ENCODE measurements at regions not wholly inside any gene's neighbourhood (a gene's known extent, or its start where the extent isn't known, plus 50 kb on each side); places are given as distances from the start of the nearest gene placed in this dataset.

DNA sequence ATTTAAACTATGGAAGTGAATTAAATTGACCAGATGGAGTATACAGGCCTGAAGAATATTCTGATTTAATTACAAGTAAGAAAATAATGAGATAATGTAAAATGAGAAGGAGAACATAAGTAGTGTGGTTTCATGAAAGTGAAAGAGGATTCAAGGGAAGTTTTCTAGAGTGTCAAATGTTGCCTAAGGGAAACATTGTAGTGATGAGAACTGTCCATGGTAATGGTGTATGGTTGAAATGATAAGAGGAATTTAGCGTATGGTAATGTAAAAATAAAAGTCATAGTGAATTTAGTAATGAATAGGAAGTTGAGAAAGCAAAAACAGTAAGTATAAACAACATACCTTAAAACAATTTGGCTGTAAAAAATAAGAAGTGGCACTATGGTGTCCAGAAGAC lies 1954.6 kb upstream of the FLRT2 start:
- Histone ChIP-seq H3K18ac (ENCODE audit: low read depth in 1 of 2, low read length in 2 of 2) (no peak overlapping the region), H3K9me3 (ENCODE audit: control insufficient read depth, low read length) (peaks cover 15% of the 10 kb centered on the region), H2BK12ac (ENCODE audit: low read length in 2 of 2) (no peak overlapping the region), H3K36me3 (ENCODE audit: control insufficient read depth in 1 of 2, insufficient read depth in 2 of 2, low read depth in 1 of 2, low read length in 2 of 2) (no peaks in the 10 kb centered on the region), H4K8ac (ENCODE audit: low read length) (no peak overlapping the region), H3K4ac (ENCODE audit: low read depth in 1 of 2, low read length in 2 of 2) (no peak overlapping the region), H2BK120ac (ENCODE audit: low read depth, low read length) (no peak overlapping the region), H3K4me2 (ENCODE audit: low read length, poor library complexity, severe bottlenecking) (no peak overlapping the region), H2BK15ac (ENCODE audit: low read depth, poor library complexity, severe bottlenecking) (no peak overlapping the region), H2AK5ac (ENCODE audit: low read length, severe bottlenecking) (no peak overlapping the region), H3K4me3 (ENCODE audit: insufficient read depth in 1 of 2, low read depth in 1 of 2, low read length in 2 of 2) (no peak overlapping the region), H2BK5ac (ENCODE audit: low read depth, low read length, poor library complexity, severe bottlenecking) (no peak overlapping the region), H3K4me1 (ENCODE audit: control insufficient read depth, insufficient read depth, low read depth, low read length) (no peaks in the 10 kb centered on the region), H3K14ac (ENCODE audit: low read length in 2 of 2) (no peak overlapping the region), H3K79me1 (replicated peaks; ENCODE audit: low read length, poor library complexity, severe bottlenecking) (no peaks in the 10 kb centered on the region), H3K9ac (ENCODE audit: low read length) (no peak overlapping the region), H2AFZ (ENCODE audit: low read depth, low read length) (no peak overlapping the region), H3K27me3 (ENCODE audit: control insufficient read depth in 1 of 2, insufficient read depth in 1 of 2, low read length in 2 of 2) (no peaks in the 10 kb centered on the region), H4K91ac (ENCODE audit: low read length) (no peak overlapping the region), H3K23ac (ENCODE audit: low read length in 2 of 2) (no peak overlapping the region), H3K27ac (ENCODE audit: low read length, poor library complexity, severe bottlenecking) (no peak overlapping the region)
- DNase-seq = no peak
- WGBS = 67% methylated on average over 1 of the region's 1 CpG

DNA sequence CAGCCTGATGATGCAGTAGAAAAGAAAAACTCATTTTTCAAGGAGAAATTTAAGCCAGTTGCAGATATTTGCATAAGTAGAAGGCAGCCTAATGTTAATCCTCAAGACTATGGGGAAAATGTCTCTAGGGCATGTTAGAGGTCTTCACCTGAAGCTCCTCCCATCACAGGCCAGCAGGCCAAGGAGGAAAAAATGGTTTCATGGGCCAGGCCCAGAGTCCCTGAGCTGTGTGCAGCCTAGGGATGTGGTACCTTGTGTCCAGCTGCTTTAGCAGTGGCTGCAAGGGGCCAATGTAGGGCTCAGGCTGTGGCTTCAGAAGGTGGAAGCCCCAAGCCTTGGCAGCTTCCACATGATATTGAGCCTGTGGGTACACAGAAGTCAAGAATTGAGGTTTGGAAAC lies 1946.7 kb upstream of the FLRT2 start:
- Histone ChIP-seq H4K91ac (ENCODE audit: low read length) (no peak overlapping the region), H3K4me3 (ENCODE audit: insufficient read depth in 1 of 2, low read depth in 1 of 2, low read length in 2 of 2) (no peak overlapping the region), H4K8ac (ENCODE audit: low read length) (no peak overlapping the region), H3K18ac (ENCODE audit: low read depth in 1 of 2, low read length in 2 of 2) (no peak overlapping the region), H2AFZ (ENCODE audit: low read depth, low read length) (no peak overlapping the region), H3K14ac (ENCODE audit: low read length in 2 of 2) (no peak overlapping the region), H2BK12ac (ENCODE audit: low read length in 2 of 2) (no peak overlapping the region), H2BK15ac (ENCODE audit: low read depth, poor library complexity, severe bottlenecking) (no peak overlapping the region), H2BK120ac (ENCODE audit: low read depth, low read length) (no peak overlapping the region), H3K4me1 (ENCODE audit: control insufficient read depth, insufficient read depth, low read depth, low read length) (no peaks in the 10 kb centered on the region), H3K9me3 (ENCODE audit: control insufficient read depth, low read length) (peaks cover 22% of the 10 kb centered on the region), H3K9ac (ENCODE audit: low read length) (no peak overlapping the region), H3K4me2 (ENCODE audit: low read length, poor library complexity, severe bottlenecking) (no peak overlapping the region), H3K36me3 (ENCODE audit: control insufficient read depth in 1 of 2, insufficient read depth in 2 of 2, low read depth in 1 of 2, low read length in 2 of 2) (no peaks in the 10 kb centered on the region), H3K27ac (ENCODE audit: low read length, poor library complexity, severe bottlenecking) (no peak overlapping the region), H2BK5ac (ENCODE audit: low read depth, low read length, poor library complexity, severe bottlenecking) (no peak overlapping the region), H2AK5ac (ENCODE audit: low read length, severe bottlenecking) (no peak overlapping the region), H3K27me3 (ENCODE audit: control insufficient read depth in 1 of 2, insufficient read depth in 1 of 2, low read length in 2 of 2) (no peaks in the 10 kb centered on the region), H3K79me1 (replicated peaks; ENCODE audit: low read length, poor library complexity, severe bottlenecking) (no peaks in the 10 kb centered on the region), H3K23ac (ENCODE audit: low read length in 2 of 2) (no peak overlapping the region), H3K4ac (ENCODE audit: low read depth in 1 of 2, low read length in 2 of 2) (no peak overlapping the region)
- no peak for DNase-seq

DNA sequence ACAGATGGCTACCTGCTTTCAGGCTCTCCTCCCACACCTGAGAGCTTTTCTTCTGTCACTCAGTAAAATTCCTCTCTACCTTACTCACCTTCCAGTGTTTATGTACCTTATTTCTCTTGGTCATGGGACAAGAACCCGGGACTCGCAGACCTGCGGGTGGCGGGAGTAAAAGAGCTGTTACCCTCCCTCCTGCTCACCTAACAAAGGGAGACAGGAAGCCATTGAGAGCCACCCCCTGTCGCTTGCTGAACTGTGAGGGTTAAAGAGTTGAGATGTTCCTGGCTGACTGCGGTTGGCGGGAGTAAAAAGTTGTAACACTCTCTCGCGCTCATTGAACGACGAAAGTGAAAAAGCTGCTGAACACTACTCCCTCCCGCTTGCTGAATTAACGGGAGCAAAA lies 1935.1 kb upstream of the FLRT2 start:
- H2BK120ac ChIP-seq (ENCODE audit: low read depth, low read length) = no peak overlapping the region
- H4K8ac ChIP-seq (ENCODE audit: low read length) = no peak overlapping the region
- no peaks in the 10 kb centered on the region for H3K9me3 ChIP-seq (ENCODE audit: control insufficient read depth, low read length)
- no peaks in the 10 kb centered on the region for H3K4me1 ChIP-seq (ENCODE audit: control insufficient read depth, insufficient read depth, low read depth, low read length)
- H2AK5ac ChIP-seq (ENCODE audit: low read length, severe bottlenecking) = no peak overlapping the region
- H3K23ac ChIP-seq (ENCODE audit: low read length in 2 of 2) = no peak overlapping the region
- no peaks in the 10 kb centered on the region for H3K27me3 ChIP-seq (ENCODE audit: control insufficient read depth in 1 of 2, insufficient read depth in 1 of 2, low read length in 2 of 2)
- no peak for DNase-seq
- no peak overlapping the region for H3K4ac ChIP-seq (ENCODE audit: low read depth in 1 of 2, low read length in 2 of 2)
- no peaks in the 10 kb centered on the region for H3K36me3 ChIP-seq (ENCODE audit: control insufficient read depth in 1 of 2, insufficient read depth in 2 of 2, low read depth in 1 of 2, low read length in 2 of 2)
- no peak overlapping the region for H3K27ac ChIP-seq (ENCODE audit: low read length, poor library complexity, severe bottlenecking)
- no peak overlapping the region for H2AFZ ChIP-seq (ENCODE audit: low read depth, low read length)
- H3K9ac ChIP-seq (ENCODE audit: low read length) = no peak overlapping the region
- no peak overlapping the region for H2BK12ac ChIP-seq (ENCODE audit: low read length in 2 of 2)
- H3K18ac ChIP-seq (ENCODE audit: low read depth in 1 of 2, low read length in 2 of 2) = no peak overlapping the region
- no peak overlapping the region for H3K4me3 ChIP-seq (ENCODE audit: insufficient read depth in 1 of 2, low read depth in 1 of 2, low read length in 2 of 2)
- H4K91ac ChIP-seq (ENCODE audit: low read length) = no peak overlapping the region
- H3K14ac ChIP-seq (ENCODE audit: low read length in 2 of 2) = no peak overlapping the region
- 76% methylated on average over 13 of the region's 13 CpGs for WGBS
- H2BK15ac ChIP-seq (ENCODE audit: low read depth, poor library complexity, severe bottlenecking) = no peak overlapping the region
- H2BK5ac ChIP-seq (ENCODE audit: low read depth, low read length, poor library complexity, severe bottlenecking) = no peak overlapping the region
- H3K79me1 ChIP-seq (replicated peaks; ENCODE audit: low read length, poor library complexity, severe bottlenecking) = no peaks in the 10 kb centered on the region
- no peak overlapping the region for H3K4me2 ChIP-seq (ENCODE audit: low read length, poor library complexity, severe bottlenecking)

DNA sequence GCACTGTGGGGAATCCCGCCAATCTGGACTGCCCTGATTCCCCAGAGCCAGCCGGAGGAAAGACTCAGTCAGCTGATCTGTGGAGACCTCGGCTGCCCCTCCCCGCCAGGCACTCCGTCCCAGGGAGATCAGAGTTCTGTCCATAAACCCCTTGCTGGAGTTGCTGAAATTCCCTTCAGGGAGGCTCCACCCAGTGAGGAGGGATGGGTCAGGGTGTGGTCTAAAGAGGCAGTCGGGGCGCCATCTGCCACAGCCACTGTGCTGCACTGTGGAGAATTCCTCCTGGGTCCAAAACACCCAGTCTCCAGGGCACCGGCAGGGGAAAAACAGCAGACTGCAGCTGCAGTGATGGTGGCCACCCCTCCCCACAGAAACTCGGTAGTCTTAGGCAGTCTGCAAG lies 1922.3 kb upstream of the FLRT2 start:
- Histone ChIP-seq H3K36me3 (ENCODE audit: control insufficient read depth in 1 of 2, insufficient read depth in 2 of 2, low read depth in 1 of 2, low read length in 2 of 2) (no peaks in the 10 kb centered on the region), H2BK5ac (ENCODE audit: low read depth, low read length, poor library complexity, severe bottlenecking) (no peak overlapping the region), H3K9ac (ENCODE audit: low read length) (no peak overlapping the region), H2AFZ (ENCODE audit: low read depth, low read length) (no peak overlapping the region), H4K8ac (ENCODE audit: low read length) (no peak overlapping the region), H3K23ac (ENCODE audit: low read length in 2 of 2) (no peak overlapping the region), H3K18ac (ENCODE audit: low read depth in 1 of 2, low read length in 2 of 2) (no peak overlapping the region), H3K27me3 (ENCODE audit: control insufficient read depth in 1 of 2, insufficient read depth in 1 of 2, low read length in 2 of 2) (no peaks in the 10 kb centered on the region), H3K14ac (ENCODE audit: low read length in 2 of 2) (peak overlapping the region in 1 of 2 experiments; percentile 7), H3K27ac (ENCODE audit: low read length, poor library complexity, severe bottlenecking) (no peak overlapping the region), H3K4ac (ENCODE audit: low read depth in 1 of 2, low read length in 2 of 2) (no peak overlapping the region), H2AK5ac (ENCODE audit: low read length, severe bottlenecking) (no peak overlapping the region), H3K79me1 (replicated peaks; ENCODE audit: low read length, poor library complexity, severe bottlenecking) (no peaks in the 10 kb centered on the region), H2BK12ac (ENCODE audit: low read length in 2 of 2) (no peak overlapping the region), H2BK120ac (ENCODE audit: low read depth, low read length) (no peak overlapping the region), H3K4me3 (ENCODE audit: insufficient read depth in 1 of 2, low read depth in 1 of 2, low read length in 2 of 2) (no peak overlapping the region), H3K4me1 (ENCODE audit: control insufficient read depth, insufficient read depth, low read depth, low read length) (no peaks in the 10 kb centered on the region), H3K9me3 (ENCODE audit: control insufficient read depth, low read length) (no peaks in the 10 kb centered on the region), H3K4me2 (ENCODE audit: low read length, poor library complexity, severe bottlenecking) (no peak overlapping the region), H4K91ac (ENCODE audit: low read length) (no peak overlapping the region), H2BK15ac (ENCODE audit: low read depth, poor library complexity, severe bottlenecking) (no peak overlapping the region)
- 91% methylated on average over 9 of the region's 9 CpGs for WGBS
- DNase-seq = no peak
